Neutrophil (primary cell): ENCODE measurements at regions not wholly inside any gene's neighbourhood (a gene's known extent, or its start where the extent isn't known, plus 50 kb on each side); places are given as distances from the start of the nearest gene placed in this dataset.

ENCODE experiments used
- H3K27ac ChIP-seq: fragments of 200-600 bp; sonication (generic); 2 replicates; pipeline ENCODE4 v1.5.1; 2016; ENCODE audit warnings: mild to moderate bottlenecking, moderate library complexity
- H3K27me3 ChIP-seq: fragments of 200-600 bp; sonication (generic); 2 replicates; pipeline ENCODE4 v1.6.0; 2016; ENCODE audit warnings: mild to moderate bottlenecking
- H3K36me3 ChIP-seq: fragments of 200-600 bp; sonication (generic); 2 replicates; pipeline ENCODE4 v1.5.1; 2017
- H3K4me1 ChIP-seq, 2 experiments: fragments of 200-600 bp in 1 of 2; sonication (generic) in 1 of 2; 1 replicate in 1 of 2; 2 replicates in 1 of 2; pipeline versions ENCODE4 v1.5.1 to v1.6.1; 2013 to 2016; ENCODE audit warnings: low read depth in 1 of 2, low read length in 1 of 2, mild to moderate bottlenecking in 1 of 2, moderate library complexity in 1 of 2; ENCODE audit not compliant: control insufficient read depth in 1 of 2, insufficient read depth in 1 of 2
- H3K4me3 ChIP-seq, 2 experiments: fragments of 200-600 bp in 1 of 2; sonication (generic) in 1 of 2; 1 replicate in 1 of 2; 2 replicates in 1 of 2; pipeline ENCODE4 v1.5.1; 2013 to 2016; ENCODE audit warnings: low read depth in 1 of 2, low read length in 1 of 2, mild to moderate bottlenecking in 1 of 2, moderate library complexity in 1 of 2
- H3K9me3 ChIP-seq: fragments of 200-600 bp; sonication (generic); 2 replicates; pipeline ENCODE4 v1.5.1; 2016
- CTCF ChIP-seq: fragments of 200-600 bp; sonication (generic); IDR thresholded peaks from 2 replicates; pipeline ENCODE4 v1.5.1; 2016; ENCODE audit warnings: antibody characterized with exemption

GRCh38 chr14:87121716-87122115 lies 871.3 kb downstream of the GALC start:
- H3K9me3 ChIP-seq, result no peaks in the 10 kb centered on the region
- H3K4me3 ChIP-seq, result no peak overlapping the region
- no peak for TF ChIP-seq CTCF
- no peak overlapping the region for H3K27ac ChIP-seq
- H3K36me3 ChIP-seq, result no peaks in the 10 kb centered on the region
- H3K27me3 ChIP-seq, result no peaks in the 10 kb centered on the region
- no peaks in the 10 kb centered on the region for H3K4me1 ChIP-seq

- Histone ChIP-seq H3K27ac (no peak overlapping the region), H3K4me1 (no peaks in the 10 kb centered on the region), H3K9me3 (no peaks in the 10 kb centered on the region), H3K4me3 (no peak overlapping the region), H3K36me3 (no peaks in the 10 kb centered on the region), H3K27me3 (no peaks in the 10 kb centered on the region)
- TF ChIP-seq CTCF, result no peak
Observed at GRCh38 chr14:87115234-87115633, 877.7 kb downstream of the GALC start.

- H3K4me3 ChIP-seq, result no peak overlapping the region
- no peaks in the 10 kb centered on the region for H3K27me3 ChIP-seq
- no peaks in the 10 kb centered on the region for H3K36me3 ChIP-seq
- TF ChIP-seq CTCF, result no peak
- H3K4me1 ChIP-seq, result no peaks in the 10 kb centered on the region
- no peak overlapping the region for H3K27ac ChIP-seq
- no peaks in the 10 kb centered on the region for H3K9me3 ChIP-seq
Observed at GRCh38 chr14:87113286-87113685, 879.7 kb downstream of the GALC start.

- no peak for TF ChIP-seq CTCF
- H3K27ac ChIP-seq, result no peak overlapping the region
Observed at GRCh38 chr14:87111741-87112140, 881.2 kb downstream of the GALC start.

GRCh38 chr14:87111126-87111525 lies 881.9 kb downstream of the GALC start:
- no peak for TF ChIP-seq CTCF
- H3K27ac ChIP-seq, result no peak overlapping the region
- no peaks in the 10 kb centered on the region for H3K9me3 ChIP-seq
- H3K4me1 ChIP-seq, result no peaks in the 10 kb centered on the region
- no peaks in the 10 kb centered on the region for H3K36me3 ChIP-seq
- no peak overlapping the region for H3K4me3 ChIP-seq
- H3K27me3 ChIP-seq, result no peaks in the 10 kb centered on the region

More at GRCh38 chr14:87111741-87112140, 881.2 kb downstream of the GALC start:
- Histone ChIP-seq H3K4me1 (no peaks in the 10 kb centered on the region), H3K9me3 (no peaks in the 10 kb centered on the region), H3K36me3 (no peaks in the 10 kb centered on the region), H3K27me3 (no peaks in the 10 kb centered on the region), H3K4me3 (no peak overlapping the region)

GRCh38 chr14:87109271-87109670 lies 883.7 kb downstream of the GALC start:
- Histone ChIP-seq H3K27me3 (no peaks in the 10 kb centered on the region), H3K9me3 (no peaks in the 10 kb centered on the region), H3K36me3 (no peaks in the 10 kb centered on the region), H3K4me1 (no peaks in the 10 kb centered on the region), H3K4me3 (no peak overlapping the region), H3K27ac (no peak overlapping the region)
- TF ChIP-seq CTCF, result no peak
